ENCODE measurements at regions not wholly inside any gene's neighbourhood (a gene's known extent, or its start where the extent isn't known, plus 50 kb on each side); places are given as distances from the start of the nearest gene placed in this dataset.

DNA sequence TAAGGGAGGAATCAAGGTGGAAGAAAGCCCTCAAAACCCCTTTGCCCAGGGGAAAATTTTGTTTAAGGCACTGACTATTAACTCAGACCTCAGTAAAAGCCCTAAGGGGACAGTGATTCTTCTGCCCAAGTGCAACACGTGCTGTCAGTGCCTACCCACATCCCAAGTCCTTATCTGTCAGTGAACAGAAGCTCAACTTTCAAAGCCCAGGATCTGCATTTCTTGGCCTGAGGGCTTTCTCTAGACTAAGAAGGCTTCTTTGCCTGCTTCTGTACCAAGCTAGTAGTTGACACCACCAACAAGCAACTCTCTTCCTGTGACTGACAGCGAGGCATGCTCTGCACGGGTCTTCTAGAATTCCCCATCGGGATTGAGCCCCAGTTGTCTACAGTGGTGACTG lies 416.0 kb upstream of the SPTLC3 start (continued):
- TF ChIP-seq EP300 (IDR thresholded peaks at IDR 0.05; ENCODE audit: low read length): no peak
- no peak for TF ChIP-seq SP1 (CRISPR knock-in tag; IDR thresholded peaks at IDR 0.05)
- TF ChIP-seq, protein P1, sequence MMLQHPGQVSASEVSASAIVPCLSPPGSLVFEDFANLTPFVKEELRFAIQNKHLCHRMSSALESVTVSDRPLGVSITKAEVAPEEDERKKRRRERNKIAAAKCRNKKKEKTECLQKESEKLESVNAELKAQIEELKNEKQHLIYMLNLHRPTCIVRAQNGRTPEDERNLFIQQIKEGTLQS (IDR thresholded peaks at IDR 0.05): no peak
- TF ChIP-seq, protein P1 (CRISPR knock-in tag; conservative IDR thresholded peaks at IDR 0.05): no peak
- TF ChIP-seq DACH1 (IDR thresholded peaks at IDR 0.05; ENCODE audit: partially characterized antibody): no peak
- no peak for TF ChIP-seq ZNF561 (CRISPR knock-in tag; conservative IDR thresholded peaks at IDR 0.05)
- TF ChIP-seq, protein P2, sequence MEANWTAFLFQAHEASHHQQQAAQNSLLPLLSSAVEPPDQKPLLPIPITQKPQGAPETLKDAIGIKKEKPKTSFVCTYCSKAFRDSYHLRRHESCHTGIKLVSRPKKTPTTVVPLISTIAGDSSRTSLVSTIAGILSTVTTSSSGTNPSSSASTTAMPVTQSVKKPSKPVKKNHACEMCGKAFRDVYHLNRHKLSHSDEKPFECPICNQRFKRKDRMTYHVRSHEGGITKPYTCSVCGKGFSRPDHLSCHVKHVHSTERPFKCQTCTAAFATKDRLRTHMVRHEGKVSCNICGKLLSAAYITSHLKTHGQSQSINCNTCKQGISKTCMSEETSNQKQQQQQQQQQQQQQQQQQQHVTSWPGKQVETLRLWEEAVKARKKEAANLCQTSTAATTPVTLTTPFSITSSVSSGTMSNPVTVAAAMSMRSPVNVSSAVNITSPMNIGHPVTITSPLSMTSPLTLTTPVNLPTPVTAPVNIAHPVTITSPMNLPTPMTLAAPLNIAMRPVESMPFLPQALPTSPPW (CRISPR knock-in tag; IDR thresholded peaks at IDR 0.05): no peak
- TF ChIP-seq, protein P3, sequence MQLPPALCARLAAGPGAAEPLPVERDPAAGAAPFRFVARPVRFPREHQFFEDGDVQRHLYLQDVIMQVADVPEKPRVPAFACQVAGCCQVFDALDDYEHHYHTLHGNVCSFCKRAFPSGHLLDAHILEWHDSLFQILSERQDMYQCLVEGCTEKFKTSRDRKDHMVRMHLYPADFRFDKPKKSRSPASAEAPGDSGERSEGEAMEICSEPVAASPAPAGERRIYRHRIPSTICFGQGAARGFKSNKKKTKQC (CRISPR knock-in tag; IDR thresholded peaks at IDR 0.05): no peak
- no peak for TF ChIP-seq RFX1 (IDR thresholded peaks at IDR 0.05)
- TF ChIP-seq, protein P4, sequence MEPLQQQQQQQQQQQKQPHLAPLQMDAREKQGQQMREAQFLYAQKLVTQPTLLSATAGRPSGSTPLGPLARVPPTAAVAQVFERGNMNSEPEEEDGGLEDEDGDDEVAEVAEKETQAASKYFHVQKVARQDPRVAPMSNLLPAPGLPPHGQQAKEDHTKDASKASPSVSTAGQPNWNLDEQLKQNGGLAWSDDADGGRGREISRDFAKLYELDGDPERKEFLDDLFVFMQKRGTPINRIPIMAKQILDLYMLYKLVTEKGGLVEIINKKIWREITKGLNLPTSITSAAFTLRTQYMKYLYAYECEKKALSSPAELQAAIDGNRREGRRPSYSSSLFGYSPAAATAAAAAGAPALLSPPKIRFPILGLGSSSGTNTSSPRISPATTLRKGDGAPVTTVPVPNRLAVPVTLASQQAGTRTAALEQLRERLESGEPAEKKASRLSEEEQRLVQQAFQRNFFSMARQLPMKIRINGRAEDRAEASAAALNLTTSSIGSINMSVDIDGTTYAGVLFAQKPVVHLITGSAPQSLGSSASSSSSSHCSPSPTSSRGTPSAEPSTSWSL (CRISPR knock-in tag; IDR thresholded peaks at IDR 0.05; ENCODE audit: borderline replicate concordance): no peak
- no peak for TF ChIP-seq ETS2 (tag; IDR thresholded peaks at IDR 0.05; ENCODE audit: borderline replicate concordance, poor library complexity, severe bottlenecking)
